ENCODE measurements at regions not wholly inside any gene's neighbourhood (a gene's known extent, or its start where the extent isn't known, plus 50 kb on each side); places are given as distances from the start of the nearest gene placed in this dataset.

DNA sequence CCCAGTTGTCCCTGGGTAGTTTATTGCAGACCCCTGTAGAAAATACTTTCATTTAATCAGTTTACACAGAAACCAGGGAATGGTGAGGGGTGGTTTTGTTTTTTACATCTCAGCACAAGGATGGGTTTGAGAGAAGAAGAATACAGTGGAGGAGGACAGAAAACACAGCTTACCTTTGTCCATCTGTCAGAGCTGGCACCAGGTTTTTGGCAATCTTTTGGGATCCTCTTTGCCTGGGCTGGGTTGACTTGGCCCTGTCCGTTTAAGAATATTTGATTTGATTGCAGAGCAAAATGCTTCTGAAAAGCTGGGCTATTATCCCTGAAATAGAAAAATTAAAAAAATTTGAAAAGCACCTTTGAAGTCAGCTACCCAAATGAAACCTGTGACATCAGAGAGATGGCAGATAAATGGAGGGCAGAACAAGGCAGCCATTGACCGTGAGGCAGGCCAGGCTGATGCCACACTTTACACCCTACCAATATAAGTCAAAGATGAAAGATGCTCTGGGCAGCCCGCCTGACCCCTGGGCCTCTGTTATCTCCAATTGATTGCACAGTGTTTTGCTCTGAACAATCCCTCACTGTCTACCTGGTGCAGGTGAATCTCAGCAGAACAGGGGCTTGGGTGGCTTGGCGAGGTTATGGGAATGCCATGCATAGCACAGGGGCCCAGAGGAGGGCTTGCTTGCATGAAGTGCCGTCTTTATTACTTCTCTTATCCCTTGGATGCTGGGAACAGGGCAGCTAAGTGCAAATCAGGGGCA, 218.8 kb downstream of the LMX1A start:
- H3K4me3 ChIP-seq (replicated peaks in 1 of 2; ENCODE audit: low read depth in 1 of 2, low read length in 2 of 2): no peak overlapping the region
- H3K9ac ChIP-seq (ENCODE audit: low read length): no peak overlapping the region
- ChIA-PET CTCF (no interaction called here), RAD21 (ENCODE audit: low non-redundant PET in 1 of 2, low total read pairs in 2 of 2, uncharacterized antibody in 2 of 2, unreplicated experiment in 2 of 2) (no interaction called here), POLR2A (no interaction called here)
- no peak overlapping the region for H2AFZ ChIP-seq (ENCODE audit: low read depth, low read length, poor library complexity, severe bottlenecking)
- ATAC-seq: no peak
- no peaks in the 10 kb centered on the region for H4K20me1 ChIP-seq (ENCODE audit: insufficient read depth)
- DNase-seq (ENCODE audit: low read depth, low spot score): no peak
- no peaks in the 10 kb centered on the region for H3K36me3 ChIP-seq (ENCODE audit: control insufficient read depth in 1 of 2, insufficient read depth in 2 of 2, low read length in 2 of 2)
- BruUV-seq (replicated peaks): no TSS peak
- H3K9me3 ChIP-seq (ENCODE audit: control insufficient read depth in 1 of 2, insufficient read depth in 1 of 2, low read depth in 1 of 2, low read length in 2 of 2): no peaks in the 10 kb centered on the region
- TF ChIP-seq SP1 (IDR thresholded peaks at IDR 0.05; ENCODE audit: low read depth) (no peak), POLR2AphosphoS5 (IDR thresholded peaks at IDR 0.05; ENCODE audit: low read depth, low read length) (no peak), ELF1 (IDR thresholded peaks at IDR 0.05; ENCODE audit: borderline replicate concordance, low read depth) (no peak), TCF7L2 (IDR thresholded peaks at IDR 0.05; ENCODE audit: borderline replicate concordance, extremely low read depth, insufficient read depth, insufficient read length) (no peak), ZNF274 (IDR thresholded peaks at IDR 0.05; ENCODE audit: low read depth, low read length) (no peak), SRF (IDR thresholded peaks at IDR 0.05; ENCODE audit: low read depth) (no peak), ZFX (IDR thresholded peaks at IDR 0.05) (no peak), EZH2phosphoT487 (IDR thresholded peaks at IDR 0.05; ENCODE audit: borderline replicate concordance) (no peak), EGR1 (IDR thresholded peaks at IDR 0.05; ENCODE audit: low read depth) (no peak), POLR2A (IDR thresholded peaks at IDR 0.05; ENCODE audit: borderline replicate concordance, extremely low read depth, insufficient read depth, insufficient read length) (no peak), RAD21 (IDR thresholded peaks at IDR 0.05; ENCODE audit: low read depth) (no peak), SIN3A (IDR thresholded peaks at IDR 0.05; ENCODE audit: low read depth) (no peak), CEBPB (IDR thresholded peaks at IDR 0.05; ENCODE audit: low read depth) (no peak), JUND (IDR thresholded peaks at IDR 0.05) (no peak), FOSL1 (IDR thresholded peaks at IDR 0.05; ENCODE audit: low read depth) (no peak)
- TF ChIP-seq, protein P1, sequence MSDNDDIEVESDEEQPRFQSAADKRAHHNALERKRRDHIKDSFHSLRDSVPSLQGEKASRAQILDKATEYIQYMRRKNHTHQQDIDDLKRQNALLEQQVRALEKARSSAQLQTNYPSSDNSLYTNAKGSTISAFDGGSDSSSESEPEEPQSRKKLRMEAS (IDR thresholded peaks at IDR 0.05): no peak
- TF ChIP-seq, protein P2, sequence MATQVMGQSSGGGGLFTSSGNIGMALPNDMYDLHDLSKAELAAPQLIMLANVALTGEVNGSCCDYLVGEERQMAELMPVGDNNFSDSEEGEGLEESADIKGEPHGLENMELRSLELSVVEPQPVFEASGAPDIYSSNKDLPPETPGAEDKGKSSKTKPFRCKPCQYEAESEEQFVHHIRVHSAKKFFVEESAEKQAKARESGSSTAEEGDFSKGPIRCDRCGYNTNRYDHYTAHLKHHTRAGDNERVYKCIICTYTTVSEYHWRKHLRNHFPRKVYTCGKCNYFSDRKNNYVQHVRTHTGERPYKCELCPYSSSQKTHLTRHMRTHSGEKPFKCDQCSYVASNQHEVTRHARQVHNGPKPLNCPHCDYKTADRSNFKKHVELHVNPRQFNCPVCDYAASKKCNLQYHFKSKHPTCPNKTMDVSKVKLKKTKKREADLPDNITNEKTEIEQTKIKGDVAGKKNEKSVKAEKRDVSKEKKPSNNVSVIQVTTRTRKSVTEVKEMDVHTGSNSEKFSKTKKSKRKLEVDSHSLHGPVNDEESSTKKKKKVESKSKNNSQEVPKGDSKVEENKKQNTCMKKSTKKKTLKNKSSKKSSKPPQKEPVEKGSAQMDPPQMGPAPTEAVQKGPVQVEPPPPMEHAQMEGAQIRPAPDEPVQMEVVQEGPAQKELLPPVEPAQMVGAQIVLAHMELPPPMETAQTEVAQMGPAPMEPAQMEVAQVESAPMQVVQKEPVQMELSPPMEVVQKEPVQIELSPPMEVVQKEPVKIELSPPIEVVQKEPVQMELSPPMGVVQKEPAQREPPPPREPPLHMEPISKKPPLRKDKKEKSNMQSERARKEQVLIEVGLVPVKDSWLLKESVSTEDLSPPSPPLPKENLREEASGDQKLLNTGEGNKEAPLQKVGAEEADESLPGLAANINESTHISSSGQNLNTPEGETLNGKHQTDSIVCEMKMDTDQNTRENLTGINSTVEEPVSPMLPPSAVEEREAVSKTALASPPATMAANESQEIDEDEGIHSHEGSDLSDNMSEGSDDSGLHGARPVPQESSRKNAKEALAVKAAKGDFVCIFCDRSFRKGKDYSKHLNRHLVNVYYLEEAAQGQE (IDR thresholded peaks at IDR 0.05; ENCODE audit: low read depth): no peak
- TF ChIP-seq, protein P3, sequence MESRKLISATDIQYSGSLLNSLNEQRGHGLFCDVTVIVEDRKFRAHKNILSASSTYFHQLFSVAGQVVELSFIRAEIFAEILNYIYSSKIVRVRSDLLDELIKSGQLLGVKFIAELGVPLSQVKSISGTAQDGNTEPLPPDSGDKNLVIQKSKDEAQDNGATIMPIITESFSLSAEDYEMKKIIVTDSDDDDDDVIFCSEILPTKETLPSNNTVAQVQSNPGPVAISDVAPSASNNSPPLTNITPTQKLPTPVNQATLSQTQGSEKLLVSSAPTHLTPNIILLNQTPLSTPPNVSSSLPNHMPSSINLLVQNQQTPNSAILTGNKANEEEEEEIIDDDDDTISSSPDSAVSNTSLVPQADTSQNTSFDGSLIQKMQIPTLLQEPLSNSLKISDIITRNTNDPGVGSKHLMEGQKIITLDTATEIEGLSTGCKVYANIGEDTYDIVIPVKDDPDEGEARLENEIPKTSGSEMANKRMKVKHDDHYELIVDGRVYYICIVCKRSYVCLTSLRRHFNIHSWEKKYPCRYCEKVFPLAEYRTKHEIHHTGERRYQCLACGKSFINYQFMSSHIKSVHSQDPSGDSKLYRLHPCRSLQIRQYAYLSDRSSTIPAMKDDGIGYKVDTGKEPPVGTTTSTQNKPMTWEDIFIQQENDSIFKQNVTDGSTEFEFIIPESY (IDR thresholded peaks at IDR 0.05; ENCODE audit: extremely low read depth, insufficient replicate concordance, low read length): no peak
- no peaks in the 10 kb centered on the region for H3K79me2 ChIP-seq (ENCODE audit: insufficient read depth, low read length)
- H3K9me2 ChIP-seq (ENCODE audit: insufficient read depth): no peaks in the 10 kb centered on the region
- H3K4me1 ChIP-seq (ENCODE audit: control insufficient read depth in 1 of 2, insufficient read depth in 2 of 2, low read length in 2 of 2): no peaks in the 10 kb centered on the region
- intact Hi-C loops (cut with micrococcal nuclease): no loop called here
- H3K27ac ChIP-seq (ENCODE audit: low read depth, low read length): no peak overlapping the region
- peaks cover 52% of the 10 kb centered on the region for H3K27me3 ChIP-seq (ENCODE audit: insufficient read depth, low read length)
- no peak overlapping the region for H3K4me2 ChIP-seq (ENCODE audit: low read length)

Measured in HCT116 (cell line).